H1 (cell line): ENCODE measurements at regions not wholly inside any gene's neighbourhood (a gene's known extent, or its start where the extent isn't known, plus 50 kb on each side); places are given as distances from the start of the nearest gene placed in this dataset.

Experiments
- BCL11A ChIP-seq, 2 experiments: IDR thresholded peaks; one replicate each; pipeline ENCODE4 v1.6.1; 2011; ENCODE audit warnings: low read depth in 2 of 2, low read length in 2 of 2, mild to moderate bottlenecking in 2 of 2

GRCh38 chr2:225136552-225136951, 94.3 kb upstream of the DOCK10 start (continued):
- TF ChIP-seq BCL11A (IDR thresholded peaks at IDR 0.05; ENCODE audit: low read depth in 2 of 2, low read length in 2 of 2), result no peak
